Mesothelial cell of epicardium (in vitro differentiated cells): ENCODE measurements at regions not wholly inside any gene's neighbourhood (a gene's known extent, or its start where the extent isn't known, plus 50 kb on each side); places are given as distances from the start of the nearest gene placed in this dataset.

ENCODE experiments used
- DNase-seq, 2 experiments: peaks; one replicate each; pipeline ENCODE4 v3.0.0; 2021; ENCODE audit warnings: low spot score in 2 of 2; ENCODE audit not compliant: unreplicated experiment in 2 of 2
- H3K27ac Mint-ChIP-seq: 2 replicates; pipeline ENCODE4 v1.8.0; 2021; ENCODE audit warnings: mixed read lengths
- H3K27me3 Mint-ChIP-seq: 2 replicates; pipeline ENCODE4 v1.8.0; 2021; ENCODE audit warnings: low read depth, mixed read lengths
- H3K36me3 Mint-ChIP-seq: 2 replicates; pipeline ENCODE4 v1.8.0; 2021; ENCODE audit warnings: mixed read lengths
- H3K4me1 Mint-ChIP-seq: 2 replicates; pipeline ENCODE4 v1.8.0; 2021; ENCODE audit warnings: mixed read lengths
- H3K4me3 Mint-ChIP-seq: 2 replicates; pipeline ENCODE4 v1.8.0; 2021; ENCODE audit warnings: mild to moderate bottlenecking, moderate library complexity, mixed read lengths
- H3K9me3 Mint-ChIP-seq: 2 replicates; pipeline ENCODE4 v1.8.0; 2021; ENCODE audit warnings: mixed read lengths
- CTCF ChIP-seq: fragments of 200-600 bp; sonication (generic); IDR thresholded peaks from one replicate; pipeline ENCODE4 v1.5.0; 2021; ENCODE audit warnings: antibody characterized with exemption; ENCODE audit not compliant: unreplicated experiment

- DNase-seq, result no peak
- Mint-ChIP-seq H3K27me3 (no peaks in the 10 kb centered on the region), H3K4me1 (no peaks in the 10 kb centered on the region), H3K27ac (no peak overlapping the region), H3K36me3 (no peaks in the 10 kb centered on the region), H3K9me3 (peaks cover 29% of the 10 kb centered on the region), H3K4me3 (no peak overlapping the region)
- TF ChIP-seq CTCF, result no peak
Observed at GRCh38 chr1:199447906-199448305, 579.6 kb upstream of the NR5A2 start.

DNA sequence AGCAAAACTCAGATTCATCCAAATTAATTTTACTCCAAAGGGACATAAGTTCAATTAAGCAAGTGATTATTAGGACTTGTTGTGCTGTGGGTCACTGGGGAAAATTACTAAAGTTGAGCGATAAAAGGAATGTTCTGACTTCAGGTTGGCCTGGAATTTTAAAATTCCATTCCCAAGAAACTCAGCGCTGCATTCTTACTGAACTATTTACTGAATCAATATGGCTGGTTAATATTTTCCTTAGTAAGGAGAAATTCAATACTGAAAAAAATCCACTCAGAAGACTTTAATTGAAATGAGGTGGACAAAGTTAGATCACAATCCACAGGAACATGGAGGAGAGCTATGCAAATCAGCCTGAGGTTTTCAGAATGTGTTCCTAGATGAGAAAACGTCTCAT is 578.9 kb upstream of the NR5A2 start:
- Mint-ChIP-seq H3K4me3 (no peak overlapping the region), H3K27ac (no peak overlapping the region), H3K36me3 (no peaks in the 10 kb centered on the region), H3K4me1 (no peaks in the 10 kb centered on the region), H3K27me3 (no peaks in the 10 kb centered on the region), H3K9me3 (peaks cover 23% of the 10 kb centered on the region)
- no peak for DNase-seq
- no peak for TF ChIP-seq CTCF

DNA sequence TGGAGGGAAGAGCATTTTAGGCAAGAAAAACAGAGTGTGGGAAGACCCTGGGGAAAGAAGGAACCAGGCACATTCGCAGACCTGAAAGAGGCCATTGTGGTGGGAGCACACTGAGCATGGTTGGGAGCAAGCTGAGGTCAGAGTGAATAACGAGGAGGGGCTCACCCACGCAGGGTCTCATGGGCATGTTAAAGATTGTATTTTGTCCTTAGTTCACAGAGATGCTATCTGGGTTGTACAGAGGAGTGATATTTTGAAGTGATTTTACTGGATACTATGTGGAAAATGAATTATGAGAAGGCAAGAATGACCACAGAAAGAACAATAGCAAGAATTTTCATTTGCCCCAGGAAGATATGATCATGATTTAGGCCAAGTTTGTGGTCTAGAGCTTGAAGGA is 578.3 kb upstream of the NR5A2 start:
- Mint-ChIP-seq H3K27me3 (no peaks in the 10 kb centered on the region), H3K9me3 (peaks cover 21% of the 10 kb centered on the region), H3K4me3 (no peak overlapping the region), H3K36me3 (no peaks in the 10 kb centered on the region), H3K4me1 (no peaks in the 10 kb centered on the region), H3K27ac (no peak overlapping the region)
- DNase-seq, result no peak
- TF ChIP-seq CTCF, result no peak

- peaks cover 16% of the 10 kb centered on the region for H3K9me3 Mint-ChIP-seq
- H3K36me3 Mint-ChIP-seq, result no peaks in the 10 kb centered on the region
- no peaks in the 10 kb centered on the region for H3K27me3 Mint-ChIP-seq
- no peak overlapping the region for H3K27ac Mint-ChIP-seq
- no peak overlapping the region for H3K4me3 Mint-ChIP-seq
- H3K4me1 Mint-ChIP-seq, result no peaks in the 10 kb centered on the region
- no peak for TF ChIP-seq CTCF
- DNase-seq, result no peak
Observed at GRCh38 chr1:199449681-199450080, 577.8 kb upstream of the NR5A2 start.

DNA sequence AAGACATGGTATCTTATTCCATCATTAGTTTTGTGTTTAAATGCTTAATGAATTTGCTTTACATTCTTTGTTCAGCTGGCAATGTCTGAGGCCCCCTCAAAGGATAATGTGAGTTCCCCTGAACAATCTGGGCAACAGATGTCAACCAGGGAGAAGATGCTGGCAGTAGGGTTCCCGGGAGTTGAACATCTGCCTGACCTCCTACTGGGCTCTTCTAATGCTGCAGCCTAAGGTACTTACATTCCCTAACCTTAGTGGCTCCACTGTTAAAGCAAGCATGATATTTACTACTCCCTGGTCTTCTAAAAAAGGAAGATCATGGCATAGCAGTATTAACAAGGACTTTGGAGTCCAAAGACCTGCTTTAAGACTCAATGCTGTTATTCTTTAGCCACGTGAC is 574.9 kb upstream of the NR5A2 start:
- H3K4me3 Mint-ChIP-seq, result no peak overlapping the region
- no peak for TF ChIP-seq CTCF
- H3K9me3 Mint-ChIP-seq, result no peaks in the 10 kb centered on the region
- no peaks in the 10 kb centered on the region for H3K27me3 Mint-ChIP-seq
- no peak for DNase-seq
- no peaks in the 10 kb centered on the region for H3K4me1 Mint-ChIP-seq
- H3K27ac Mint-ChIP-seq, result no peak overlapping the region
- H3K36me3 Mint-ChIP-seq, result no peaks in the 10 kb centered on the region

DNA sequence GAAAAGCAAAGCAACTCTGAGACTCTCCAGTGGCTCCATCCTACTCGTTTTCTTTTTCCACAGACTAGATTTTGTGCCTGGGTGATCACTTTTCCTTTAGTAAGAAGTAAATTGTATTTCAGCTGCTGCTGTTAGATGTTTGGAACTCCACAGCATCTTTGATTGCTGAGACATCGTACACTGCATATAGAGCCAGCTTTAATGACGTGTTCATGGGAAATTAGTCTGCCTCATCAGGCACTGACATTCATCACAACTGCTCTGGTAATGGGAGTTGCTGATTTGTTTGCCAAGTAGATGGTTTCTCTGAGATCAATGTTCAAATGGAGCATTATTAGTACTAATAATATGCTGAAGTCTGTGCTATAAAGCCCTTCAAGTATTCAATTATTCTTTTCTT is 573.8 kb upstream of the NR5A2 start:
- no peak for TF ChIP-seq CTCF
- no peaks in the 10 kb centered on the region for H3K4me1 Mint-ChIP-seq
- no peaks in the 10 kb centered on the region for H3K27me3 Mint-ChIP-seq
- no peak overlapping the region for H3K4me3 Mint-ChIP-seq
- no peaks in the 10 kb centered on the region for H3K9me3 Mint-ChIP-seq
- DNase-seq, result no peak
- H3K36me3 Mint-ChIP-seq, result no peaks in the 10 kb centered on the region
- no peak overlapping the region for H3K27ac Mint-ChIP-seq
